Ovary (tissue), 3 donors: ENCODE measurements at regions not wholly inside any gene's neighbourhood (a gene's known extent, or its start where the extent isn't known, plus 50 kb on each side); places are given as distances from the start of the nearest gene placed in this dataset.

ENCODE experiments used
- CTCF ChIP-seq, 3 donors: fragments of 450-650 bp in 2 of 3; fragments of 200-600 bp in 1 of 3; IDR thresholded peaks; one replicate each; pipeline versions ENCODE4 v1.5.1 to v1.8.0; 2016 to 2022; ENCODE audit warnings: antibody characterized with exemption in 3 of 3, mild to moderate bottlenecking in 1 of 3
- EP300 ChIP-seq: sonication (generic); formaldehyde crosslinking; IDR thresholded peaks from one replicate; pipeline ENCODE4 v1.6.1; 2017; ENCODE audit warnings: antibody characterized with exemption
- POLR2A ChIP-seq: fragments of 450-650 bp; IDR thresholded peaks from one replicate; pipeline ENCODE4 v1.6.1; 2017; ENCODE audit warnings: antibody characterized with exemption, mild to moderate bottlenecking, moderate library complexity
- donor health status: DM: no; HTN: no; CAD: no.

GRCh38 chr18:71760541-71760940 is 783.6 kb downstream of the CBLN2 start:
- no peak for TF ChIP-seq CTCF (IDR thresholded peaks at IDR 0.05)
- no peak for TF ChIP-seq POLR2A
- TF ChIP-seq EP300, result no peak
